Transverse colon (tissue), 4 donors: ENCODE measurements at regions not wholly inside any gene's neighbourhood (a gene's known extent, or its start where the extent isn't known, plus 50 kb on each side); places are given as distances from the start of the nearest gene placed in this dataset.

Experiments used
- DNase-seq: peaks from one replicate; pipeline ENCODE4 v3.0.0-alpha.2; 2019
- H3K27ac ChIP-seq, 4 donors: fragments of 200-600 bp; sonication (generic); 2 replicates each; pipeline ENCODE4 v1.5.1; 2016 to 2018; ENCODE audit warnings: inconsistent platforms in 4 of 4
- H3K27me3 ChIP-seq: fragments of 200-600 bp; sonication (generic); 2 replicates; pipeline ENCODE4 v1.5.1; 2017; ENCODE audit warnings: inconsistent platforms
- H3K36me3 ChIP-seq, 4 donors: fragments of 200-600 bp; sonication (generic); 2 replicates each; pipeline ENCODE4 v1.5.1; 2017 to 2019; ENCODE audit warnings: inconsistent platforms in 4 of 4
- H3K4me1 ChIP-seq, 4 donors: fragments of 200-600 bp; sonication (generic); 2 replicates each; pipeline ENCODE4 v1.5.1; 2017 to 2020; ENCODE audit warnings: inconsistent platforms in 4 of 4
- H3K4me3 ChIP-seq, 4 donors: fragments of 200-600 bp; sonication (generic); 1 replicate in 1 of 4; 2 replicates in 3 of 4; pipeline versions ENCODE4 v1.5.1 to v1.6.1; 2017 to 2019; ENCODE audit warnings: inconsistent platforms in 4 of 4
- H3K9me3 ChIP-seq, 2 donors: fragments of 200-600 bp; sonication (generic); 2 replicates each; pipeline ENCODE4 v1.5.1; 2017 to 2019; ENCODE audit warnings: inconsistent platforms in 2 of 2
- CTCF ChIP-seq, 5 experiments: fragments of 200-600 bp in 3 of 5; fragments of 450-650 bp in 2 of 5; sonication (generic) in 3 of 5; IDR thresholded peaks; 1 replicate in 2 of 5; 2 replicates in 3 of 5; pipeline ENCODE4 v1.5.1; 2016 to 2017; ENCODE audit warnings: antibody characterized with exemption in 5 of 5, inconsistent platforms in 3 of 5, mild to moderate bottlenecking in 2 of 5, moderate library complexity in 1 of 5
- EP300 ChIP-seq: sonication (generic); formaldehyde crosslinking; IDR thresholded peaks from one replicate; pipeline ENCODE4 v1.6.1; 2017; ENCODE audit warnings: antibody characterized with exemption, low read depth
- POLR2A ChIP-seq: fragments of 450-650 bp; IDR thresholded peaks from one replicate; pipeline ENCODE4 v1.6.1; 2016; ENCODE audit warnings: antibody characterized with exemption, mild to moderate bottlenecking, moderate library complexity
- POLR2AphosphoS5 ChIP-seq, 3 donors: sonication (generic); formaldehyde crosslinking; IDR thresholded peaks; one replicate each; pipeline ENCODE4 v1.6.1; 2016; ENCODE audit warnings: antibody characterized with exemption in 3 of 3
- WGBS, 2 donors: methylation state at CpG; one replicate each; pipeline ENCODE4 v1.1.5; 2018; ENCODE audit warnings: low coverage in 1 of 2; 5-methylcytosine and 5-hydroxymethylcytosine counted together
- in situ Hi-C, 4 donors: fragments of 200-750 bp; cut with MboI; loops; one replicate each; pipeline versions ENCODE4 v1.15.0 to v1.15.1; 2017; ENCODE audit warnings: low sequenced_read_pairs in 3 of 4, low pct_ligation_motif_present in 1 of 4, low pct_unique_long_range_greater_than_20kb in 1 of 4
- intact Hi-C: fragments of 100-400 bp; cut with DNase I; formaldehyde crosslinking; loops from one replicate; pipeline ENCODE4 v1.15.1; 2023; ENCODE audit warnings: low total_unique reads

DNA sequence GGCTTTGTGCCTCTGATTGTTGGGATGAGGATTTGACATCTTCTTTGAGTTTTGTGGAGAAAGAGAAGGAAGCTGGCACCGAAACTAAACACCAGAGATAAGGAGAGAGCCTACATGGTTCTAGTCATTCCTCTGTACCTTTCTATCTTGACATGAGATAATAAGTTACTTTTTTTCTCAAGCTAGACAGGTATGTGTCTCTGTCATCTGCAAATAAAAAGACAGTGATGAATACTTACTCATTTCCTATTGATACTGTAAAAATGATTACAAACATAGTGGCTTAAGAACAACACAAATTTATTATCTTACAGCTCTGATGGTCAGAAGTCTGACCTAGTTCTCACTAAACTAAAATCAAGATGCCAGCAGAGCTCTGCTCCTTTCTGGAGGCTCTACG lies 1391.2 kb downstream of the STIM2 start:
- intact Hi-C loops (no loop called here), in situ Hi-C loops (no loop called here)
- WGBS, 2 donors: 79 to 84% methylated on average over 2 of the region's 2 CpGs
- DNase-seq: no peak
- Histone ChIP-seq H3K36me3 (no peaks in the 10 kb centered on the region), H3K4me1 (no peaks in the 10 kb centered on the region), H3K27me3 (no peaks in the 10 kb centered on the region), H3K9me3 (no peaks in the 10 kb centered on the region), H3K4me3 (no peak overlapping the region), H3K27ac (no peak overlapping the region)
- TF ChIP-seq EP300: no peak
- no peak for TF ChIP-seq POLR2AphosphoS5 (IDR thresholded peaks at IDR 0.05)
- TF ChIP-seq CTCF (IDR thresholded peaks at IDR 0.05): no peak
- no peak for TF ChIP-seq POLR2A

GRCh38 chr4:28254003-28254402 lies 1393.4 kb downstream of the STIM2 start:
- in situ Hi-C loops: no loop called here
- WGBS, 2 donors: 69% methylated on average over 3 of the region's 3 CpGs; no CpG with 5 or more reads in 1 of the 2 donors
- no peak for DNase-seq
- no peaks in the 10 kb centered on the region for H3K27me3 ChIP-seq
- no peaks in the 10 kb centered on the region for H3K36me3 ChIP-seq
- intact Hi-C loops: no loop called here
- no peak overlapping the region for H3K27ac ChIP-seq
- H3K4me3 ChIP-seq: no peak overlapping the region
- H3K4me1 ChIP-seq: no peaks in the 10 kb centered on the region
- TF ChIP-seq POLR2AphosphoS5 (IDR thresholded peaks at IDR 0.05) (no peak), POLR2A (no peak), CTCF (IDR thresholded peaks at IDR 0.05) (no peak), EP300 (no peak)
- H3K9me3 ChIP-seq: no peaks in the 10 kb centered on the region

DNA sequence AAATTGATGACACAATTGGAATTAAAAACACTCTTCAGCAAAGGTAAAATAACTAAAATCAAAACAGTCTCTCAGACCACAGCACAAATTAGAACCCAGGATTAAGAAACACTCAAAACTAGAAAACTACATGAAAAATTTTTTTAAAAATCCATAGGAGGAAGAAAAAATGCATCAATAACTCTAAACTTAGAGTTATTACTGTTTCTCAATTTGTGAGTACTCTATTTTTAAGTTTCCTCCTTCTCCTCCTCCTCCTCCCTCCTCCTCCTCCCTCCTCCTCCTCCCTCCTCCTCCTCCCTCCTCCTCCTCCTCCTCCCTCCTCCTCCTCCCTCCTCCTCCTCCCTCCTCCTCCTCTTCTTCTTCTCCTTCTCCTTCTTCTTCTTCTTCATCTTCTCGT lies 1395.7 kb downstream of the STIM2 start:
- no peaks in the 10 kb centered on the region for H3K36me3 ChIP-seq
- 73 to 78% methylated on average over 1 of the region's 1 CpG for WGBS, 2 donors
- H3K4me1 ChIP-seq: no peaks in the 10 kb centered on the region
- TF ChIP-seq EP300 (no peak), CTCF (IDR thresholded peaks at IDR 0.05) (no peak), POLR2AphosphoS5 (IDR thresholded peaks at IDR 0.05) (no peak), POLR2A (no peak)
- H3K9me3 ChIP-seq: no peaks in the 10 kb centered on the region
- intact Hi-C loops (no loop called here), in situ Hi-C loops (no loop called here)
- no peak overlapping the region for H3K4me3 ChIP-seq
- no peaks in the 10 kb centered on the region for H3K27me3 ChIP-seq
- DNase-seq: no peak
- no peak overlapping the region for H3K27ac ChIP-seq

DNA sequence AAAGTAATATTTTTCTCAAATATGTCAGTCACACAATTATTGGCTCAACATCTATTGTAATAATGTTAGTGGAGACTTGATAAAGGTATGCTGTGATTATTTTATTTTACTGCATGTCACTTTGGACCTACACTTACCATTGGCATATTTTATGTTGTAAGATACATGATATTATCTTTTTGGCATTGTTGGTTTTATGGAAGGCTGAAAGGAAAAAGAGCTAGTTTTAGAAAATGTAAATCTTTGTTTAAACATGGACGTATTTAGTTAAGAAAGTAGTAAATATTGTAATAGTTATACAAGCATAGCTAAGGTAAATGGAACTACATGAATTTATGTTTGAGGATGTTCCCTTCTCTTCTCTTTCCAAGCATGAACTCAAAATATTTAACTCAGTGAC lies 1399.3 kb downstream of the STIM2 start:
- DNase-seq: no peak
- no peaks in the 10 kb centered on the region for H3K27me3 ChIP-seq
- intact Hi-C loops (no loop called here), in situ Hi-C loops (no loop called here)
- no peaks in the 10 kb centered on the region for H3K9me3 ChIP-seq
- TF ChIP-seq POLR2AphosphoS5 (IDR thresholded peaks at IDR 0.05) (no peak), EP300 (no peak), CTCF (IDR thresholded peaks at IDR 0.05) (no peak), POLR2A (no peak)
- H3K36me3 ChIP-seq: no peaks in the 10 kb centered on the region
- WGBS, 2 donors: 30 to 38% methylated on average over 1 of the region's 1 CpG
- no peaks in the 10 kb centered on the region for H3K4me1 ChIP-seq
- no peak overlapping the region for H3K27ac ChIP-seq
- no peak overlapping the region for H3K4me3 ChIP-seq
